Ovary (tissue), 7 donors: ENCODE measurements at regions not wholly inside any gene's neighbourhood (a gene's known extent, or its start where the extent isn't known, plus 50 kb on each side); places are given as distances from the start of the nearest gene placed in this dataset.

ENCODE experiments used
- DNase-seq, 5 donors: peaks; one replicate each; pipeline ENCODE4 v3.0.0-alpha.2; 2019 to 2020
- H3K27ac ChIP-seq, 2 donors: fragments of 200-600 bp; one replicate each; pipeline versions ENCODE4 v1.5.1 to v1.8.0; 2019 to 2022
- H3K27me3 ChIP-seq: fragments of 200-600 bp; one replicate; pipeline ENCODE4 v1.8.0; 2022
- H3K36me3 ChIP-seq: fragments of 200-600 bp; sonication (generic); one replicate; pipeline ENCODE4 v1.5.1; 2019
- H3K4me1 ChIP-seq: one replicate; pipeline ENCODE4 v1.8.1; 2013; ENCODE audit warnings: mild to moderate bottlenecking, moderate library complexity; ENCODE audit not compliant: insufficient read depth
- H3K4me3 ChIP-seq: fragments of 200-600 bp; sonication (generic); one replicate; pipeline ENCODE4 v1.5.1; 2017
- H3K9me3 ChIP-seq, 2 donors: fragments of 200-600 bp in 1 of 2; sonication (generic) in 1 of 2; one replicate each; pipeline versions ENCODE4 v1.5.1 to v1.8.1; 2013 to 2019; ENCODE audit warnings: mild to moderate bottlenecking in 1 of 2, moderate library complexity in 1 of 2
- EP300 ChIP-seq: sonication (generic); formaldehyde crosslinking; IDR thresholded peaks from one replicate; pipeline ENCODE4 v1.6.1; 2017; ENCODE audit warnings: antibody characterized with exemption
- POLR2A ChIP-seq: fragments of 450-650 bp; IDR thresholded peaks from one replicate; pipeline ENCODE4 v1.6.1; 2017; ENCODE audit warnings: antibody characterized with exemption, mild to moderate bottlenecking, moderate library complexity
- WGBS, 3 donors: extraction: QIAGEN DNeasy Blood & Tissue Kit in 1 of 3; methylation state at CpG; one replicate each; pipeline versions ENCODE4 v1.1.5 to v1.1.7; 2013 to 2017; 5-methylcytosine and 5-hydroxymethylcytosine counted together
- intact Hi-C, 4 donors: fragments of 100-400 bp; cut with DNase I; formaldehyde crosslinking; loops; one replicate each; pipeline versions ENCODE4 v1.11.0 to v1.15.1; 2022 to 2023
- TF ChIP-seq, protein P1 (sequence below), 3 donors: fragments of 450-650 bp in 2 of 3; fragments of 200-600 bp in 1 of 3; IDR thresholded peaks; one replicate each; pipeline versions ENCODE4 v1.5.1 to v1.8.0; 2016 to 2022; ENCODE audit warnings: antibody characterized with exemption in 3 of 3, mild to moderate bottlenecking in 1 of 3
- donor health status: DM: no; HTN: no; CAD: no; lungs with moderate emphysema.
- donor health status: DM: no; HTN: no; CAD: no.
- donor health status: Bipolar disorder and iron deficiency.
- donor health status: DM: no; HTN: no; CAD: no.
- donor health status: DM: yes; HTN: yes; CAD: no.

DNA sequence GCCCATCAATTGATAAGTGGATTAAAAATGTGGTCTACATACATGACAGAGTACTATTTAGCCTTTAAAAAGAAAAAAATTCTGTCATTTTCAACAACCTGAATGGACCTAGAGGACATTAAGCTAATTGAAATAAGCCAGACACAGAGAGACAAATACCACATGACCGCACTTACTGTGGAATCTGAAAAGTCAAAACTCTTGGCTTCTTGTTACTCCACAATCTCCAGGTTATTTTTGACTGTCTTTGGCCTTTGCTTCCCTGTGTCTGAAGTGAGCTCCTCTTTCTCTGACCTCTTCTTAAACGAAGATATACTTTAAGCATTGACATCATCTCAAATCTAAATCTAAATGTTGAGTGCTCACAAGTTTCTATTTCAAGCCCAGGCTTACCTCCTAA lies 265.5 kb upstream of the ADRA1B start:
- Histone ChIP-seq H3K27ac (no peak overlapping the region), H3K4me1 (no peaks in the 10 kb centered on the region), H3K36me3 (no peaks in the 10 kb centered on the region), H3K27me3 (no peaks in the 10 kb centered on the region), H3K9me3 (no peaks in the 10 kb centered on the region), H3K4me3 (no peak overlapping the region)
- intact Hi-C loops: no loop called here
- TF ChIP-seq POLR2A (no peak), EP300 (no peak)
- TF ChIP-seq, protein P1, sequence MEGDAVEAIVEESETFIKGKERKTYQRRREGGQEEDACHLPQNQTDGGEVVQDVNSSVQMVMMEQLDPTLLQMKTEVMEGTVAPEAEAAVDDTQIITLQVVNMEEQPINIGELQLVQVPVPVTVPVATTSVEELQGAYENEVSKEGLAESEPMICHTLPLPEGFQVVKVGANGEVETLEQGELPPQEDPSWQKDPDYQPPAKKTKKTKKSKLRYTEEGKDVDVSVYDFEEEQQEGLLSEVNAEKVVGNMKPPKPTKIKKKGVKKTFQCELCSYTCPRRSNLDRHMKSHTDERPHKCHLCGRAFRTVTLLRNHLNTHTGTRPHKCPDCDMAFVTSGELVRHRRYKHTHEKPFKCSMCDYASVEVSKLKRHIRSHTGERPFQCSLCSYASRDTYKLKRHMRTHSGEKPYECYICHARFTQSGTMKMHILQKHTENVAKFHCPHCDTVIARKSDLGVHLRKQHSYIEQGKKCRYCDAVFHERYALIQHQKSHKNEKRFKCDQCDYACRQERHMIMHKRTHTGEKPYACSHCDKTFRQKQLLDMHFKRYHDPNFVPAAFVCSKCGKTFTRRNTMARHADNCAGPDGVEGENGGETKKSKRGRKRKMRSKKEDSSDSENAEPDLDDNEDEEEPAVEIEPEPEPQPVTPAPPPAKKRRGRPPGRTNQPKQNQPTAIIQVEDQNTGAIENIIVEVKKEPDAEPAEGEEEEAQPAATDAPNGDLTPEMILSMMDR (IDR thresholded peaks at IDR 0.05): no peak
- WGBS, 3 donors: 78 to 80% (median 79%) methylated on average over 2 of the region's 2 CpGs
- DNase-seq: no peak

DNA sequence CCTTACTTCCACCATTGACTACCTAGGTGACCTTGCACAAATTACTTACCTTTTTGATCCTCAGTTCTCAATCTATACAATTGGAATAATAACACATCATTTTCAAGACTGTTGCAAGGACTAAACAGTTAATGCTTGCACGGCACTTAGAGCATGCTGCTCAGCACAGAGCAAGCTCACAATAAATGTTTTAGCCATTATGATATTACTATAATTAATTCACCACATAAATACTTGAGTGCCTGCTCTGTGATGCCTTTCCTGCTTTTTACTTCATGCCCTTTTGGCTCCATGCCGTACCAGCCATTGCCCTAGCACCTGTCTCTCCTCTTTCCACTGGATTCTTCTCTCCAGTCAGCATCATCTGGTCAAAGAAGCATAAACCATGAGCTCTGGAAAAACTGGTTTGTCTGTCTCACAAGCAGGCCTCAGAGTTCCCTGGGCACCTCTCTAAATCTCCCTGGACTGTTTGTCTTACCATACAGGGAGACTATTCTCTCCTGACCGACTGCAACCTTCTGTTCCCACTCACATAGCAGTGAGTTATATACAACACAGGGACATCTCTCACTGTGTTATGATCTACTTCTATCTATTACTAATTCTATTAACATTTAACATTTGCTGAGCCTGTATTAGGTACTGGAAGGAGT lies 260.4 kb upstream of the ADRA1B start:
- Histone ChIP-seq H3K27me3 (no peaks in the 10 kb centered on the region), H3K27ac (no peak overlapping the region), H3K4me1 (no peaks in the 10 kb centered on the region), H3K36me3 (no peaks in the 10 kb centered on the region), H3K4me3 (no peak overlapping the region), H3K9me3 (no peaks in the 10 kb centered on the region)
- 68 to 80% (median 80%) methylated on average over 3 of the region's 3 CpGs for WGBS, 3 donors
- intact Hi-C loops: no loop called here
- no peak for TF ChIP-seq EP300
- no peak for DNase-seq

DNA sequence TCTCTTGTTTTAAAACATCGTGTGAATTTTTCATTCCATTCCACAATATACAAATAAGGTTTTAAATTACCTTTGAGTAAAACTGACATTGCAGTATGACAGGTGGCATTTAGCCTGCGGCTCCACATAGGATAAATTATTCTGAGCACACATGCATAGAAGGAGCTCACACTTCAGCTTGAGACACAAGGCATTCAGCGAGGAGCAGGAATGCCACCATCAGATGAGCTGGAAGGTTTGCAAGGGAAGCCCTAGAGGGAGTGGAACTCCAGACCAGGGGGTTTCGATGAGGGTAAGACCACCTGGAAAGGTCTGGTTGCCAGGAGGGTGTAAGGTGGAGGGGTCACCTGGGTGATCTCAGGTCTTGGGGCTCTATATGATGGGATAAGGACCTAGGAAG lies 259.0 kb upstream of the ADRA1B start:
- TF ChIP-seq, protein P1 (IDR thresholded peaks at IDR 0.05): no peak
- TF ChIP-seq EP300: no peak
- TF ChIP-seq POLR2A: no peak
- H3K9me3 ChIP-seq: no peaks in the 10 kb centered on the region
- H3K36me3 ChIP-seq: no peaks in the 10 kb centered on the region
- no peak overlapping the region for H3K27ac ChIP-seq
- H3K4me3 ChIP-seq: no peak overlapping the region
- no peaks in the 10 kb centered on the region for H3K4me1 ChIP-seq
- intact Hi-C loops: no loop called here
- WGBS, 3 donors: 58 to 72% (median 65%) methylated on average over 4 of the region's 4 CpGs
- no peaks in the 10 kb centered on the region for H3K27me3 ChIP-seq
- no peak for DNase-seq

DNA sequence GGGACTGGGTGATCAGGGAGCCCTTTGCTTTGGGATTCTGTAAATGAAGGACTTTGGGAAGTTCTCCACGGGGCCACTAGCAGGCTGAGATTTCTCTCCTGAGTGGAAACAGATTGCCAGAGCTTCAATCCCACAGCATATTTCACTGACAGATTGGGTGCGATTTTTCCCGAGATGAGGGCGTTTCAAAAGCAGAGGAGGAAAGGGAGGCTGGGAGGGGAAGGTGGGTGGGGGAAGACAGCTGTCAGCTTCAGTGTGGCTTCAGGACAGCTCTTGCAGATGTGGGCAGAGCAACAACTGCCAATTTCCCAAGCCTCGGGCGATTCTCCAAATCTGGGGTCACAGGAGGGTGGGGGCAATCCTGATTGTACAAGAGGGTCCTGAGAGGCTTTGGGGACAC lies 258.5 kb upstream of the ADRA1B start:
- H3K9me3 ChIP-seq: no peaks in the 10 kb centered on the region
- H3K4me3 ChIP-seq: no peak overlapping the region
- H3K27me3 ChIP-seq: no peaks in the 10 kb centered on the region
- H3K27ac ChIP-seq: no peak overlapping the region
- 13 to 21% (median 14%) methylated on average over 6 of the region's 6 CpGs for WGBS, 3 donors
- TF ChIP-seq POLR2A (no peak), EP300 (no peak)
- TF ChIP-seq, protein P1 (IDR thresholded peaks at IDR 0.05): no peak
- intact Hi-C loops: no loop called here
- no peak for DNase-seq
- H3K36me3 ChIP-seq: no peaks in the 10 kb centered on the region
- H3K4me1 ChIP-seq: no peaks in the 10 kb centered on the region

DNA sequence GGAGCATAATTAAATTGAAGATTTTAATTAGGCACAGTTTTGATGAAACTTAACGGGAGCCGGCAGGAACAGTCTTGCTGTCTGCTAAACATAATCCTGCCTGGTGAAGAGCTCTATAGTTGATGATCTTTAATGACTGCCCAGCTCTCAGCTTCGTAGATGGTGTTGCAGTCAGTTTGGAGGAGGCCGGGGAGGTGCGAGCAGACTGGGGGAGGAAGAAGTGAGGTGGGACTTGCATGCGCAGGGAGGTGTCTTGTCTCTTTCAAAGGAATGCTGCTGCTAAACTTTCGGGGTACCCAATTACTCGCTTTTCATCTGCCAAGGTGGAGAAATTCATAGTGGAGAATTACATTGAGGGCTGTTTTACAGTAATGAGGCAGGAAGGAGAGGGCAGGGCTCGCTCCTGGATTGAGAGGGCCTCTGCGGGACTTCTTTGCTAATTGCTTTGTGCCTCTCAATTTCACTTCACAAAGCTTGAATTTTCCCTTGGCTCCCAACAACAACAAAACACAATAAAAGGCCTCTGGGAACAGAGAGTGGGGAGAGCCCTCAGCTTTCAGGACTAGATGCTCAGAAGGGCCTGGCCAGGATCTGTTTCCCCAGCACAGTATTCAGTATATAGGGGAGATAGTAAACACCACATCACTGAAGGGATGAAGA lies 257.9 kb upstream of the ADRA1B start:
- WGBS, 3 donors: 53 to 75% (median 57%) methylated on average over 10 of the region's 10 CpGs
- no peaks in the 10 kb centered on the region for H3K36me3 ChIP-seq

More for the DNA sequence above, 257.9 kb upstream of the ADRA1B start:
- no peak for DNase-seq
- TF ChIP-seq, protein P1 (IDR thresholded peaks at IDR 0.05): no peak
- TF ChIP-seq POLR2A: no peak
- TF ChIP-seq EP300: no peak
- no peak overlapping the region for H3K4me3 ChIP-seq
- H3K9me3 ChIP-seq: no peaks in the 10 kb centered on the region
- no peaks in the 10 kb centered on the region for H3K4me1 ChIP-seq
- H3K27ac ChIP-seq: no peak overlapping the region
- intact Hi-C loops: no loop called here
- no peaks in the 10 kb centered on the region for H3K27me3 ChIP-seq
